H1 (cell line): ENCODE measurements at regions not wholly inside any gene's neighbourhood (a gene's known extent, or its start where the extent isn't known, plus 50 kb on each side); places are given as distances from the start of the nearest gene placed in this dataset.

Source experiments
- BCL11A ChIP-seq, 2 experiments: IDR thresholded peaks; one replicate each; pipeline ENCODE4 v1.6.1; 2011; ENCODE audit warnings: low read depth in 2 of 2, low read length in 2 of 2, mild to moderate bottlenecking in 2 of 2
- CREB1 ChIP-seq: IDR thresholded peaks from 2 replicates; pipeline ENCODE4 v1.6.1; 2012; ENCODE audit warnings: inconsistent platforms
- PHF8 ChIP-seq: fragments of 200-600 bp; sonication (generic); conservative IDR thresholded peaks from 2 replicates; pipeline ENCODE4 v1.7.1; 2012; ENCODE audit warnings: low read depth, mild to moderate bottlenecking, inconsistent platforms, low read length, moderate library complexity
- RAD21 ChIP-seq, 2 experiments: IDR thresholded peaks in 1 of 2; conservative IDR thresholded peaks in 1 of 2; 2 replicates each; pipeline ENCODE4 v1.6.1; 2011; ENCODE audit warnings: low read depth in 2 of 2, low read length in 2 of 2, improper control_type of control experiment in 1 of 2, inconsistent platforms in 1 of 2, mild to moderate bottlenecking in 1 of 2, moderate library complexity in 1 of 2
- SIN3A ChIP-seq, 2 experiments: IDR thresholded peaks in 1 of 2; conservative IDR thresholded peaks in 1 of 2; 2 replicates each; pipeline ENCODE4 v1.6.1; 2011 to 2012; ENCODE audit warnings: low read length in 2 of 2, improper control_type of control experiment in 1 of 2, low read depth in 1 of 2, mild to moderate bottlenecking in 1 of 2
- SP1 ChIP-seq: IDR thresholded peaks from 2 replicates; pipeline ENCODE4 v1.6.1; 2011; ENCODE audit warnings: low read depth, low read length
- TAF1 ChIP-seq: IDR thresholded peaks from 2 replicates; pipeline ENCODE4 v1.6.1; 2011; ENCODE audit warnings: mild to moderate bottlenecking, low read depth, low read length
- TCF12 ChIP-seq: IDR thresholded peaks from 2 replicates; pipeline ENCODE4 v1.6.1; 2011; ENCODE audit warnings: low read depth, mild to moderate bottlenecking, low read length

DNA sequence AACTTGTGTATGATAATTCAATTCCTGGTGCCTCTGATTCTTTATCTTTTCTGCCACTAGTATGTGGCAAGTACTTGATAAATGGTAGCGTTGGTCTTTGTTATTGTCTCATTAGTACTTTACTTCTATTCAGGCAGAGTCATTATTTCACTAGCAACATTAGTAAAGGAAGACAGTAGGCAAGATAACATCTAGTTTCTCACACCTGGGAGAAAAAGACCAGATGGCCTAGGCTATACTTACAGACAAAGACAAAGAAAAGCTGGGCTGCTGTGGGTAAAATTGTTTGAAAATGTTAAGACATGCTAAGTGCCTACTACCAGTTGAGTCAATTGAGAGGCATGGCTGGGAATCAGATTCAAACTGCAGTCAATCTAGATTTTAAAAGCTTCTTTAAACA is 198.7 kb upstream of the CMC1 start (continued):
- TF ChIP-seq RAD21 (IDR thresholded peaks at IDR 0.05 in 1 of 2, conservative IDR thresholded peaks at IDR 0.05 in 1 of 2; ENCODE audit: low read depth in 2 of 2, low read length in 2 of 2) (no peak), CREB1 (no peak), TAF1 (no peak), SIN3A (conservative IDR thresholded peaks at IDR 0.05 in 1 of 2, IDR thresholded peaks at IDR 0.05 in 1 of 2; ENCODE audit: low read depth in 1 of 2, low read length in 2 of 2) (no peak), BCL11A (IDR thresholded peaks at IDR 0.05; ENCODE audit: low read depth in 2 of 2, low read length in 2 of 2) (no peak), TCF12 (no peak), PHF8 (no peak), SP1 (no peak)
